ENCODE measurements at regions not wholly inside any gene's neighbourhood (a gene's known extent, or its start where the extent isn't known, plus 50 kb on each side); places are given as distances from the start of the nearest gene placed in this dataset.

DNA sequence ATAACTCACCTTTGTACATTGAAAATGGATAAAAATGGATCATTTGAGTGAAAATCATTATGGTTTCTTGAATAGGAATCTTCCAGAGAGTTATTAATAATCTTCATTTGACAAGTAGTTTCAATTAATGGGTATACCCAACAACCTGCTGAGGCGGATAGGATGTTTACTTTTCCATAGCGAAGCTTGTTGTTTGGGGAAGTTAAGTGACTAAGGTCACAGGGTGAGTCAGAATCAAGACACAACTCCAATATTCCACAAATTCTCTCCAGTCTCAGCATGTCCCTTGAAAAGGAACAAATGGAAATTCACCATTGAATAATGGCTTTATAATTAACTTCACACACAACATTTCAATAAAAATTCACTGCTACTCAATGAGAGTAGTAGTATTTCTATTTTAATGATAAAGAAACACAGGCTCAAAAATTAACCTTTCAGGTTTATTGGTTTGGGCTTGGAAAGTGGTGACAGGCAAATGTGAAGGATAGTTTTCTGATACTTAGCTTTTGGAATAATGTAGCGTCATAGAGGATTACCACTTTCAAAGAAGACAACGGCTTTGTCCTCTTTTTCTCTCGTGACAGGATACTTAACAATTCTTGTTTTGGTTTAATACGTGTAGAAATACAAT is 211.3 kb downstream of the GPD2 start:
- intact Hi-C loops (cut with DNase I) = no loop called here
- DNase-seq = no peak

DNA sequence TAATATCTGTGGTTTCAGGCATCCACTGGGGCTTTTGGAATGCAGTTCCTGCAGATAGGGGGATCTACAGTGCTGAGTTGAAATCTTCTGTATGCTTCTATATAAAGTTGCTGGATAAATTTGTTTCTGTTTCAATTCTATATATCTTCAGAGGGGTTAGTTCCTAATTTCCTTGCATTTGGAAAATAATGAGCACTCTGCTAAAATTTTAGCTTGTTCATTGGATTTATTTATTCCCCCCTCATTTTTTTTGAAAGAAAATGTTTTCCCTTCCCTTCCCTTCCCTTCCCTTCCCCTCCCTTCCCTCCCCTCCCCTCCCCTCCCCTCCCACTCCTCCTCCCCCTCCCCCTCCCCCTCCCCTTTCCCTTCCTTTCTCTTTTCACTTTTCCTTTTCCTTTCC is 212.3 kb downstream of the GPD2 start:
- DNase-seq = no peak
- intact Hi-C loops (cut with DNase I) = no loop called here

DNA sequence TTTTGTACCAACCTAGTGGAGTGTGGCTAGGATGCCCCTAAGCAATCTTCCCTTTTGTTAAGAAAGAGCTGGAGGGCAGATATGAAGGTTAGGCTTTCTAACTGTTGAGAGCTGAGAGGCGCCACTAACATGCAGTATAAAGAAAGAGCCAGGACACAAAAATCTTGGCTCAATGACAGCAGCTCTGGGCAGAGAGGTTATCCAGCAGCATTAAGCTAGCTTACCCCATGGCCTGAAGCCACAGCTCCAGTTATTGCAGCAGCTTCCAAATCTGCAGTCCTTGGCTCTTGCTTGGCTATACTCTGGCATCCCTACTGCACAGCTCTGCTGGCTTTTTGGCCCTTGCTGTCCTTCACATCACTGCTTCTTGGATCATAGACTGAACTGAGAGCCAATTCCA is 213.4 kb downstream of the GPD2 start:
- no peak for DNase-seq
- intact Hi-C loops (cut with DNase I) = no loop called here

DNA sequence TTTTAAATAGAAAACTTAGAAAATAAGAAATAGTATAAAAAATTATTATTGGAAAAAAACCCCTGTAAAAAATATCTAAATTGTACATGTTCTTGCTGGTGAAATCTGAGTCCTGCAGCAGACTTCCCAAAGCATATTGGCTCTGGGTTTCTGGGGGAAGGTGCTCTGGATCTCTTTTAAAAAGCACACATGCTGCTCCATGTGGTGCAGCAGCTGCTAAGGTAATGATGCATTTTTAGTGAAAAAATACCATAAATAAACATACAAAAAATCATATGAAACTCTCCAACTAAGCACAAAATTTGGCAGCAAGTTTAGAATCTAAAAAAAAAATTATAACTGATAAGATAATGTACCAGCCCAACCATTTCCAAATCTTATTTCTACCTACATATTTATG is 216.5 kb downstream of the GPD2 start:
- intact Hi-C loops (cut with DNase I) = no loop called here
- no peak for DNase-seq

DNA sequence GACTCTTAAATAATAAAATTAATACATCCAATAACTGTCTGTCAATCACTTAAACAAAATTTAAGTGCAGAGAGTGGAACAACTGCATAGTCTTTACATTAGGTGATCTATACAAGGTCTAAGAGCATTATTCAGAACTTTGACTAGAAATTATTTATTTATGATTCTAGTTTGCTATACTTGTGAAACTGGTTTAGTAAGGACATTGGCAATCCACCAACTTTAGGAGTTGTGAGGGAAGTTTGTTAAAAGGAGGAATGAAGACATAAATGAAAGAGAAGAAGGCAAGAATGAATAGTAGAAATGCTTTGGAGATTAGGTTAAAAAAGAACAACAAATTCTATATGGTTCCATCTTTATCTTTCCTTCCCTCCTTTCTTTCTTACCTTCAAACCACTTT is 217.5 kb downstream of the GPD2 start:
- intact Hi-C loops (cut with DNase I) = no loop called here
- DNase-seq = no peak

DNA sequence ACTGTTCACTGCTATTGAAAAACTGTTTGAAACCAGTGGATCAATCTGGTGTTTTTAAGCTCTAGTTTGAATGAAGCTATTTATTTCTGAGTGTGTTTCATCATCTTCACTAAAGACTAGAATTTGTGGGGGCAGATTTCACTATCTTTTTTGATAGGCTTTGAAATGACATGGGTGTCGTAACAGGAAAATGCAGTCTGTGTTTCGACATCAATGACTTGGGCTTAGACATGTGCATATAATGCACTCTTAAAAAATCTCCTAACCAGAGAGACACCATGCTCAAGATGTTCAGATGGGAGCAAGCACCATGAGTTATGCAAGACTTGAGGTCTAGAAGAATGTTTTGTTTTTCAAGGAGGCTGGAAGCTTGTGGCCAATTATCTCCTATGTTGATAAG is 221.6 kb downstream of the GPD2 start:
- intact Hi-C loops (cut with DNase I) = no loop called here
- no peak for DNase-seq

DNA sequence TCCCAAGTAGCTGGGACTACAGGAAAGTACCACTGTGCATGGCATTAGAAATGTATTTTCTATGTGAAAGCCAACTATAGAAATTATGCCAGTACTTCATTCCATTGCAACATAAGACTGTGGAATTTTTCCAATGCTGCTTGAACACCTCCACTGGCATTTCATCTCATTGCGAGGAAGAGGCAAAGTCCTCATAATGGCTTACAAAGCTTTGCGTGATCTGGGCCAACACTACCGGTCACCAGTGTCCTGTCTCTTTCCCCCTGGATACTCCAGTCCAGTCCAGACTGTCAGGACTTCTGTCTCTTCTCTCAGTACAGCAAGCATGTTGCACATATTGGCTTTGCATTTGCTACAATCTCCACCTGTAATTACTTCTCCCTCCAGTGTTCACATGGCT is 223.5 kb downstream of the GPD2 start:
- intact Hi-C loops (cut with DNase I) = no loop called here
- DNase-seq = no peak

DNA sequence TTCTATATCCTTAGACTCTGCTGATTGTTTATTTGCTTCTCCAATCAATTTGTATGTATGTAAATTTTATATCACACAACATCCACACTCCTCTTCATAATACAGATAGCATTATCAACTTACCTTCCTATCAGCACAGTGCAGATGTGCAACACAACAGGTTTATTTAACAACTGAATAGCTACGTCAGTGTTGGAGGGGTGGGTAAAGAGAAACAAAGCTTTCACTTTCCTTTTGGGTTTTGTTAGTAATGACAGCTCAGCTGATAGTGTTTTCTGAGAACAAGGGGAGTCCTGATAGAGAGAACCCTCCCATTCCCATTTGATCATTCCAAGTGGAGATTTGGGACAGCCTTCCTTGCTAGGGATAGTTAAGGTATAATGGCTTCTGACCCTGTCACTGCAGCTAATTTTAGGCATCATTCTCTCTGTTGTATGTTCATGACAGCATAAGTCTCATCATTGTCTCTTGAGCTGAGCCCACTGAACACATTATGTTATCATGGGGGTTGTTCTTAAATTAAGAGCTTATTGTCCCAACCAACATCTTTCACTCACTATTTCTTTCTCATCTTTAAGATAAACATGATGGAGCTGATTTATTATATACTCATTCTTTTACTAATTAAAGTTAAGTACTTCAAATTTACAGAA is 227.7 kb downstream of the GPD2 start:
- DNase-seq = no peak
- intact Hi-C loops (cut with DNase I) = no loop called here

DNA sequence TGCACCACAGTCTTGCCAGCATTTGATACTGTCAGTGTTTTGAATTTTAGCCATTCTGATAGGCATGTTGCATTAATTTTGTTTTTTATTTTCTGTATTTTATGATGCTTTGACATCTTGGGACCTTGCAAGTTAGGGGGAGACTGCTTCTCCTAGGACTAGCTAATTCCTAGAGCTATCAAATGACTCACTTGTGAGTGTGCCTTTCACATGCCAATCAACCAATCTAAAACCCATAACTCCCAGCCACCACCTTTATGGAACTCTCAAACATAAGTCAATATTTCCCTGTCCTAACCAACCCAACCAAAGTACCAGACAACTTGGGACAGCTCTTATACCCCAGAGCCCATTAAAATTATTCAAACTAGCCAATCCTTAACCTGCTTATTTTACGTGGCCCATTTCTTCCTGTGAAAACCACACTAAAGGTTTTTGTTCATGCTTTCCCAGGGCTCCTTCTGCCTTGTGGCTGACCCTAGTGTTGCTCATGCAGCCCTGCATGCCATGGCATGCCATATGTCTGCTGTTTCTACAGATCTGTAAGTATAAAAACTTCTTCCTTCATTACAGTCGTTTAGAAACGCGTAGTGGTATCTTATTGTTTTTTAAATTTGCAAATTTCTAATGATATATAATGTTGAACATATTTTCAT is 230.1 kb downstream of the GPD2 start:
- no peak for DNase-seq
- intact Hi-C loops (cut with DNase I) = no loop called here

DNA sequence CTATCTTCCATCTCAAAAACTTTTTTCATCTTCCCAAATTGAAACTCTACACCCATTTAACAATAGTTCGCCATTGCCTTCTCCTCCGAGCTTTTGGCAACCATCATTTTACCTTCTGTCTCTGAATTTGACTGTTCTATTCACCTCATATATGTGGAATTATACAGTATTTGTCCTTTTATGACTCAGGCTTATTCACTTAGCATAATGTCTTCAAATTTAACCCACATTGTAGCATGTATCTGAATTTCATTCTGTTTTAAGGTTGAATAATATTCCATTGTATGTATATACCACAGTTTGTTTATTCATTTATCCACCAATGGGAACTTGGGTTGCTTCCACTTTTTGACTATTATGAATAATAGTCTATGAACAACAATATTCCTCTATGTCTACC is 233.9 kb downstream of the GPD2 start:
- intact Hi-C loops (cut with DNase I) = no loop called here

DNA sequence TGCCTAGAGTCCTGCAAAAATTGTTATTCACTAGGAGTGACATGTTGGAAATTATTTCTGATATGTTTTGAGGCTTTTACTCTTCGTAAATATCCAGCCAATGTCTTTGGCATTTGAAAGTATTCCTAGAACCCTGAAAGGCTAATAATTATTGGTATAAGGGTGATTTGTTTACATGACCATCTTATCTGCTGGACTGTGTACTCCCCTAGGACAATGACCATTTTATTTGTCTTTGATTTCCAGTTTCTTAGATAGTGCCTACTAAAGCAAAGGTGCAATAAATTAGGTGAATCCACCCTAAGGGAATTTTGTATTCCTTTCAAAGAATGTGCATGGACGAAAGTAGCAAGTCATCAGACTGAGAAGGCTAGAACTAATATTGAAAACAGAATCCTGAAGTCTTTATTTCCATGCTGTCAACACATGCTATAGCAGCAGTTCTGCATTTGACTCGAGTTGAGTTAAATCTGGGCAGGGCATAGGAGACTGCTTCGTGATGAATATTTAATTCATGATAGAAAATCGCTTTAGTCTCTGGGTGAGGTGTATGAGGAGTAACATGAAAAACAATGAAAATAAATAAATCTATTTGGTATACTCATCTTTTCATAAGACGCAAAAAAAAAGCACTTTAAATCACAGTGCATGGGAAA is 235.7 kb downstream of the GPD2 start:
- intact Hi-C loops (cut with DNase I) = no loop called here
- no peak for DNase-seq

More for the DNA sequence above, 233.9 kb downstream of the GPD2 start:
- no peak for DNase-seq

DNA sequence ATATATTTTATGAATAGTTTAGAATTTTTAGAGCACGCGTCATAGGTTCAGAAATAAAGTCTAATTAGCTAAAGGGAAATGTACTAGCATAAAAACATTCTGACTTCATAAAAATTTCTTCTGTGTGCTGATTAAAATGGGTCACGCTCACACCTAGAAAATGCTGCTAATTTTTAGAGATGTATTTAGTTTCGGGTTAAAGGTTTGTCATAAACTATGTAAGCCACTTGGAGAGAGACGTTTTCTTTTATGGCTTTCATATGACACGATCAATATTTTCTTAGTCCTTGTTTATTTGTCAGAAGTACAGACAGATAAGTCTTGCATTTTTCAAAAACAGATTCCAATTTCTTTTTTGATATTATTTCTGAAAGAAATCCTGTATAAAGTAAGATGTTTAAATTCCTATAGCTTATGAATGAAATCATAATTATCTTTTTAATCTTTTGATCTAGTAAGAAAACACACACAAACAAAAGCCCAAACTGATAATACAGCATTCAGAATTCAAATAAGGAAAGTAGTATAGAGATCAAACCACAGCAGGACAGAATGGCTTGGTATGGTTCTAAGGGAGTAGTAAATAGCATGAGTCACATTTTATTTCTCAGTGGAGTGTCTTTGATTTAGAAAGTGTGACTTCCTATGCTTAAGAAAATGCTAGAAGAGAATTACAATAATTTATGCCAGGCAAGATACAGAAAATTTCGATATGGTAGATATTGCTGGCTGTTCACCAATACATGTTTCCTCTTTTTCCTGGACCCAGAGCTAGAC is 236.6 kb downstream of the GPD2 start:
- intact Hi-C loops (cut with DNase I) = no loop called here
- no peak for DNase-seq

DNA sequence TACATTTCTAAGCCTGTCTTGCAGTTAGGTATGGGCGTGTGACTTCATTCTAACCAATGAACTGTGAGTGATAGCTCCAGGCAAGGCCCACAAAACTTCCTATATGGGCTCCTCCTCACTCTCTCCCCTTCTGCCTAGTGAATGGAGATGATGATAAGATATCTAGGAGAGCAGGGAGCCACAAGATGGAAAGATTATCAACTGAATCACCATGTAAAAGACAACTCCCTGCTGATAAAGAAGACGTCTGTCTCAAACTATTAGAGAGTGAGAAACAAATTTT is 237.1 kb downstream of the GPD2 start:
- no peak for DNase-seq
- intact Hi-C loops (cut with DNase I) = no loop called here

DNA sequence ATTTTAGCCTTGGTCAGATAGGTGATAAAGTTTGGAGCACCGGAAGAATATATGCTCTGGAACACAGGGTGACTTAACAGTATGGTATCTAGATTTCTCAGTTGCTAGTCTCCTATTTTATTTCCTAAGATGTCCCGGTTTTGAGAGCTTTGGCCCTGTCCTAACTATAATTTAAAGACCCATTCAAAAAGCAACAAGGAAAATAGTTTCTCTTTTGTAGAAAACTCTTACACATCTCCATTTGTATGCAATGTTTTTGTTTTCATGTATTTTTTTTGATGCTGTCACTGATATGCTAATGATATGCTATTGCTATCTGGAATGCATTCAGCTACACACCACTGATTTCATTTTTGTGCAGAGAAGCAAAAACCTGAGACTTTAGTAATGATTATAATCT is 237.8 kb downstream of the GPD2 start:
- intact Hi-C loops (cut with DNase I) = no loop called here
- DNase-seq = no peak

DNA sequence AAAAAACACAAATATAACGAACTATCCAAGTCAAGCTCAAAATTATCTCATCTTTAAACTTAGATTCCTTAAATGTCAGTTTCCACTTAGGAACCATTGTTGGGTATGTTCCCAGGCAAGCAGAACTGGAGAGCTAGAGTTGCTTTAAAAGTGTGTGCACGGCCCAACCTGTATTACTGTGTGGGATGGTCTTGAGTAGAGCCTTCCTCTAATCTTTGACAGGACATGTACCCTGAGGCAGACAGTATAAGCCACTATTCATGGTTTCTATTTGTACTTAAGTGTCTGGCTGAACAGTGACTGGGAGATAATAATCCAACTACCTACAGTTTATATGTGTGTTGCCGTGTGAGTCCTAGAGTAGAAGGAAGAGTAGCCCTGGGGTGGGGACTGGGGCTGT is 239.7 kb downstream of the GPD2 start:
- intact Hi-C loops (cut with DNase I) = no loop called here
- no peak for DNase-seq

DNA sequence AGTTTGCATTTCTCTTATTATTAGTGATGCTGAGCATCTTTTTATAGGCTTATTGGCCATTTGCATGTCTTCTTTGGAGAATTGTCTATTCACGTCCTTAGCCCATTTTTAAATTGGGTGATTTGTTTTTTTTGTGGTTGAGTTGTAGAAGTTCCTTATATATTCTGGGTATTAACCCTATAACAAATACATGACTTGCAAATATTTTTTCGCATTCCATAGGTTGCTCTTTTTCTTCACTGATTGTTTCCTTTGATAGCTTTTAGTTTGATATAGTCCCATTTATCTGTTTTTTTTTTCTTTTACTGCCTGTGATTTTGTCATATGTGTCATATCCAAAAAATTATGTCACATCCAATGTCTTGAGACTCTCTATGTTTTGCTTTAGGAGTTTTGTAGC is 243.6 kb downstream of the GPD2 start:
- no peak for DNase-seq
- intact Hi-C loops (cut with DNase I) = no loop called here

DNA sequence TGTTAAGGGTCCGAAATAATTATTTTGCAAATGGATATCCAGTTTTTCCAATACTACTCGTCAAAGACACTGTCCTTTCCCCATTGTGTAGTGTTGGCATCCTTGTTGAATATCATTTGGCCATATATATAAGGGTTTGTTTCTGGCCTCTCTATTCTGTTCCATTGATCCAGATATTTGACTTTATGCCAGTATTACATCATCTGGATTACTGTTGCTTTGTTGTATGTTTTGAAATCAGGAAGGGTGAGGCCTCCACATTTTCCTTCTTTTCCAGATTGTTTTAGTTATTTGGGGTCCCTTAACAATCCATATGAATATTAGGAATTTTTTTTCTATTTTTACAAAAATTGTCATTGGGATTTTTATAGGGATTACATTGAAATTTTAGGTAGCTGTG is 244.1 kb downstream of the GPD2 start:
- DNase-seq = no peak
- intact Hi-C loops (cut with DNase I) = no loop called here

DNA sequence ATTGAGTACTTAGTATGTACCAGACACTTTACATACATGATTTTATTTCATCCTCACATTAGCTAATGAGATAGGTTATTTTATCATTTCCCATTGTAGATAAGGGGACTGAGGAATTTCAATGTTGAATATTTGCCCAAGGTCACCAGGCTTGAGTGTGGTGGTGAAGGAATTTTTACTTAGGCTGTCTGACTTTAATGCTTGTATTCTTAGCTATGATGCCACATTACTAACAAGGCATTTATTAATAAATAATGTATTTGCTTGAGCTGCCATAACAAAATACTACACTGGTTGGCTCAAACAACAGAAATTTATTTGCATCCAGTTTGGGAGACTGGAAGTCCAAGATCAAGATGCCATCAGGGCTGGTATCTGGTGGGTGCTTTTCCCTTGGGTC is 250.9 kb downstream of the GPD2 start:
- intact Hi-C loops (cut with DNase I) = no loop called here
- DNase-seq = no peak

DNA sequence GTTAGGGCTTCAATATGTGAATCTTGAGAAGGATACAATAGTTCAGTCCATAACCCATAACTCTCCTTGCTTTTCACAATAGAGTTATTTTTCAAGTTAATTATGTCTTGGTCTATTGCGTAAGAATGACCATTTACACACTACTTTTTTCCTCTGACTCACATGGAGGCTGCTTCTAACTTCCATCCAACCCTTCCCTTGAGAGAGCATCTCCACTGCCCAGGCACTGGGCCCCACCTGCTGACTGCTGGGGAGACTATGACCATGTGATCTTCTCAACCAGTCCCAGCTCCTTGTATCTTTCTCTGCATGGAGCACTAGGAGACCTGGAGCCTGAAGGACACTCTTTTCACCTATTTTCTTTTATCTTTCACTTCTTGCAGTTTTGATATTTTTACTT is 251.5 kb downstream of the GPD2 start:
- no peak for DNase-seq

DNA sequence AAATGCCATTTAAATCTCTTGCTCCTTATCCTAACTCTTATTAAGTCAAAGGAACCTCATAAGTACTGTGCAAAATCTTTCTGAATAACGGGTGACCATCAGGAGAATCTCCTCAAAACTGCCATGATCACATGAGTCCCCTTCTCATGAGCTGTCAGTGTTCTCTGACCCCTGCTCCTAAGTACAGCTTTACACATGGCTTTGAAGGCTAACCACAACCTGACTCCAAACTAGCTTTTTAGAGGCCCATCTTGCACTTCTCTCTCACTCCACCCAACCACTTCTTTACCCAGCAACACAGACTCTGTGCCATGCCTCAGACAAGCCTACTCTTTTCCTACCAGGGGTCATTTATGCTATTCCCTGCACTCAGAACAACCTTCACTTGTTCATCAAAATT is 253.8 kb downstream of the GPD2 start:
- intact Hi-C loops (cut with DNase I) = no loop called here
- DNase-seq = no peak

More for the DNA sequence above, 251.5 kb downstream of the GPD2 start:
- intact Hi-C loops (cut with DNase I) = no loop called here

DNA sequence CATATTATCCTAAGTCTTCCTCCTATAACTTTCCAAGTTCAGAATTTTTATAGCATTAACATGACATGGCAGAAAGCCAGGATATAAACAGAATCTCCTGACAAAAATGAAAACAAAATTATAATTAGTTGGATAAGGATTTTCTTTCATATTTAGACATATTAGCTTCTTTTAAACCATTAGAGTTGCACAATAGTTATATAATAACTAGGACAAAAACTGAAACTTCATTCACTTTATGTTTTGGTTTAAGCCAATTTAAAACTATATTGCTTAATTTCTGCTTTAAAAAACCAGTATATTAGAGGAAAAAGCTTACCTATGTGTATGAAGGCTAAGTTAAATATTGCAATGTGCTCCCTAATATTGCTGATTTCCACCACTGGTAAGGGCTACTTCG is 254.8 kb downstream of the GPD2 start:
- intact Hi-C loops (cut with DNase I) = no loop called here
- DNase-seq = no peak

Measured in posterior cingulate gyrus (tissue), 11 donors.